H9 (cell line): ENCODE measurements at regions not wholly inside any gene's neighbourhood (a gene's known extent, or its start where the extent isn't known, plus 50 kb on each side); places are given as distances from the start of the nearest gene placed in this dataset.

Experiments
- DNase-seq: peaks from one replicate; pipeline ENCODE4 v3.0.0-alpha.2; 2017
- H2AFZ ChIP-seq: one replicate; pipeline ENCODE4 v1.6.1; 2013; ENCODE audit warnings: mild to moderate bottlenecking, low read length, control low read depth, moderate library complexity
- H2AK5ac ChIP-seq: 2 replicates; pipeline ENCODE4 v1.6.1; 2013; ENCODE audit warnings: low read length, control low read depth, mixed read lengths; ENCODE audit not compliant: insufficient read length
- H2BK120ac ChIP-seq: one replicate; pipeline ENCODE4 v1.6.1; 2013; ENCODE audit warnings: low read depth, mild to moderate bottlenecking, low read length, control low read depth, inconsistent platforms; ENCODE audit not compliant: poor library complexity, severe bottlenecking
- H2BK12ac ChIP-seq: 2 replicates; pipeline ENCODE4 v1.6.1; 2013; ENCODE audit warnings: low read length, control low read depth, mixed read lengths, low read depth; ENCODE audit not compliant: insufficient read length
- H2BK15ac ChIP-seq: 2 replicates; pipeline ENCODE4 v1.6.1; 2013; ENCODE audit warnings: low read depth, low read length, control low read depth
- H2BK20ac ChIP-seq: one replicate; pipeline ENCODE4 v1.6.1; 2013; ENCODE audit warnings: low read depth, mild to moderate bottlenecking, low read length, control low read depth, inconsistent platforms; ENCODE audit not compliant: poor library complexity, severe bottlenecking
- H2BK5ac ChIP-seq: 2 replicates; pipeline ENCODE4 v1.6.1; 2013; ENCODE audit warnings: low read length, control low read depth, mixed read lengths; ENCODE audit not compliant: insufficient read length
- H3K14ac ChIP-seq: 2 replicates; pipeline ENCODE4 v1.6.1; 2013; ENCODE audit warnings: low read length, control low read depth; ENCODE audit not compliant: insufficient read depth
- H3K18ac ChIP-seq: 2 replicates; pipeline ENCODE4 v1.6.1; 2013; ENCODE audit warnings: low read depth, mild to moderate bottlenecking, mixed read lengths, low read length, control low read depth; ENCODE audit not compliant: insufficient read length
- H3K23ac ChIP-seq: 2 replicates; pipeline ENCODE4 v1.6.1; 2013; ENCODE audit warnings: low read length, control low read depth, mixed read lengths, low read depth; ENCODE audit not compliant: insufficient read length
- H3K23me2 ChIP-seq: 2 replicates; pipeline ENCODE4 v1.6.1; 2013; ENCODE audit warnings: low read depth, mild to moderate bottlenecking, mixed read lengths, low read length, control low read depth; ENCODE audit not compliant: insufficient read length, poor library complexity, severe bottlenecking
- H3K27ac ChIP-seq: 2 replicates; pipeline ENCODE4 v1.5.1; 2013; ENCODE audit warnings: low read length, control low read depth, mixed read lengths, low read depth; ENCODE audit not compliant: insufficient read length
- H3K27me3 ChIP-seq: 2 replicates; pipeline ENCODE4 v1.6.1; 2013; ENCODE audit warnings: low read length, control low read depth, inconsistent platforms; ENCODE audit not compliant: insufficient read depth
- H3K4ac ChIP-seq: 2 replicates; pipeline ENCODE4 v1.6.1; 2013; ENCODE audit warnings: low read depth, mild to moderate bottlenecking, control low read depth, inconsistent platforms, low read length, moderate library complexity
- H3K4me1 ChIP-seq: 2 replicates; pipeline ENCODE4 v1.6.1; 2013; ENCODE audit warnings: low read length, control low read depth, inconsistent platforms; ENCODE audit not compliant: insufficient read depth
- H3K4me2 ChIP-seq: 2 replicates; pipeline ENCODE4 v1.6.1; 2013; ENCODE audit warnings: low read length, control low read depth, mixed read lengths; ENCODE audit not compliant: insufficient read length, insufficient read depth
- H3K56ac ChIP-seq: 2 replicates; pipeline ENCODE4 v1.6.1; 2013; ENCODE audit warnings: low read depth, mild to moderate bottlenecking, mixed read lengths, low read length, control low read depth; ENCODE audit not compliant: insufficient read length
- H3K79me1 ChIP-seq: 2 replicates; pipeline ENCODE4 v1.6.1; 2013; ENCODE audit warnings: low read depth, mild to moderate bottlenecking, moderate library complexity, low read length, control low read depth, inconsistent platforms; ENCODE audit not compliant: insufficient read depth, poor library complexity, severe bottlenecking
- H3K79me2 ChIP-seq: 2 replicates; pipeline ENCODE4 v1.6.1; 2013; ENCODE audit warnings: low read length, control low read depth, inconsistent platforms; ENCODE audit not compliant: insufficient read depth
- H3K9ac ChIP-seq: 2 replicates; pipeline ENCODE4 v1.6.1; 2013; ENCODE audit warnings: low read length, control low read depth, mixed read lengths; ENCODE audit not compliant: insufficient read length; ENCODE audit errors: extremely low read depth
- H3K9me3 ChIP-seq: one replicate; pipeline ENCODE4 v1.6.1; 2013; ENCODE audit warnings: low read depth, low read length, inconsistent platforms; ENCODE audit not compliant: control insufficient read depth
- H3T11ph ChIP-seq: one replicate; pipeline ENCODE4 v1.6.1; 2013; ENCODE audit warnings: mild to moderate bottlenecking, low read length, control low read depth, inconsistent platforms
- H4K20me1 ChIP-seq: one replicate; pipeline ENCODE4 v1.6.1; 2013; ENCODE audit not compliant: control insufficient read depth, insufficient read length, insufficient read depth
- H4K5ac ChIP-seq: 2 replicates; pipeline ENCODE4 v1.6.1; 2013; ENCODE audit warnings: low read depth, mild to moderate bottlenecking, mixed read lengths, low read length, control low read depth; ENCODE audit not compliant: insufficient read length
- H4K8ac ChIP-seq: replicated peaks from 2 replicates; pipeline ENCODE4 v1.6.1; 2013; ENCODE audit warnings: low read length, control low read depth, mixed read lengths, low read depth; ENCODE audit not compliant: insufficient read length
- H4K91ac ChIP-seq: 2 replicates; pipeline ENCODE4 v1.6.1; 2013; ENCODE audit warnings: low read depth, mild to moderate bottlenecking, moderate library complexity, mixed read lengths, low read length, control low read depth; ENCODE audit not compliant: insufficient read length
- H3K27ac Mint-ChIP-seq, 3 experiments: 2 replicates in 2 of 3; 3 replicates in 1 of 3; pipeline ENCODE4 v1.8.0; 2020 to 2021; ENCODE audit warnings: mixed read lengths in 3 of 3, mild to moderate bottlenecking in 1 of 3, moderate library complexity in 1 of 3
- H3K27me3 Mint-ChIP-seq: 2 replicates; pipeline ENCODE4 v1.8.0; 2021; ENCODE audit warnings: low read depth, mild to moderate bottlenecking, moderate library complexity, mixed read lengths
- H3K36me3 Mint-ChIP-seq, 3 experiments: 2 replicates in 2 of 3; 3 replicates in 1 of 3; pipeline ENCODE4 v1.8.0; 2020 to 2021; ENCODE audit warnings: low read depth in 3 of 3, mixed read lengths in 3 of 3; ENCODE audit not compliant: insufficient read depth in 1 of 3
- H3K4me1 Mint-ChIP-seq, 2 experiments: 2 replicates each; pipeline ENCODE4 v1.8.0; 2020; ENCODE audit warnings: mixed read lengths in 2 of 2
- H3K4me3 Mint-ChIP-seq, 2 experiments: 2 replicates in 1 of 2; 3 replicates in 1 of 2; pipeline ENCODE4 v1.8.0; 2020 to 2021; ENCODE audit warnings: mild to moderate bottlenecking in 2 of 2, mixed read lengths in 2 of 2, moderate library complexity in 1 of 2
- H3K9me3 Mint-ChIP-seq, 2 experiments: 2 replicates in 1 of 2; 3 replicates in 1 of 2; pipeline ENCODE4 v1.8.0; 2020; ENCODE audit warnings: mild to moderate bottlenecking in 2 of 2, mixed read lengths in 2 of 2, moderate library complexity in 1 of 2
- WGBS: extraction: QIAGEN DNeasy Blood & Tissue Kit; methylation state at CpG from one replicate; pipeline ENCODE4 v1.1.7; 2013; ENCODE audit warnings: missing lambda C conversion rate, low lambda C conversion rate, mixed read lengths; ENCODE audit not compliant: insufficient read length; ENCODE audit errors: extremely low coverage; 5-methylcytosine and 5-hydroxymethylcytosine counted together
- TF ChIP-seq, protein P1 (sequence below): fragments of 200-600 bp; sonication (generic); conservative IDR thresholded peaks from 3 replicates; pipeline ENCODE4 v1.8.0; 2021; ENCODE audit warnings: antibody characterized with exemption, mild to moderate bottlenecking

- Mint-ChIP-seq H3K27me3 (no peaks in the 10 kb centered on the region; the same call in 1 of the 2 replicates), H3K9me3 (no peaks in the 10 kb centered on the region; a peak in 1 of 5 replicates), H3K4me3 (no peak overlapping the region), H3K27ac (no peak overlapping the region; a peak in 1 of 7 replicates), H3K36me3 (no peaks in the 10 kb centered on the region), H3K4me1 (0 out of 4 replicates have a peak, but pooled peaks cover 0 to 2% of the 10 kb centered on the region in 2 experiments)
- no peaks in the 10 kb centered on the region for H3K9me3 ChIP-seq
- no peak overlapping the region for H3T11ph ChIP-seq
- no peak overlapping the region for H2BK120ac ChIP-seq
- H3K79me2 ChIP-seq, result no peaks in the 10 kb centered on the region
- no peak overlapping the region for H3K4me2 ChIP-seq
- TF ChIP-seq, protein P1, sequence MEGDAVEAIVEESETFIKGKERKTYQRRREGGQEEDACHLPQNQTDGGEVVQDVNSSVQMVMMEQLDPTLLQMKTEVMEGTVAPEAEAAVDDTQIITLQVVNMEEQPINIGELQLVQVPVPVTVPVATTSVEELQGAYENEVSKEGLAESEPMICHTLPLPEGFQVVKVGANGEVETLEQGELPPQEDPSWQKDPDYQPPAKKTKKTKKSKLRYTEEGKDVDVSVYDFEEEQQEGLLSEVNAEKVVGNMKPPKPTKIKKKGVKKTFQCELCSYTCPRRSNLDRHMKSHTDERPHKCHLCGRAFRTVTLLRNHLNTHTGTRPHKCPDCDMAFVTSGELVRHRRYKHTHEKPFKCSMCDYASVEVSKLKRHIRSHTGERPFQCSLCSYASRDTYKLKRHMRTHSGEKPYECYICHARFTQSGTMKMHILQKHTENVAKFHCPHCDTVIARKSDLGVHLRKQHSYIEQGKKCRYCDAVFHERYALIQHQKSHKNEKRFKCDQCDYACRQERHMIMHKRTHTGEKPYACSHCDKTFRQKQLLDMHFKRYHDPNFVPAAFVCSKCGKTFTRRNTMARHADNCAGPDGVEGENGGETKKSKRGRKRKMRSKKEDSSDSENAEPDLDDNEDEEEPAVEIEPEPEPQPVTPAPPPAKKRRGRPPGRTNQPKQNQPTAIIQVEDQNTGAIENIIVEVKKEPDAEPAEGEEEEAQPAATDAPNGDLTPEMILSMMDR, result no peak
- no peaks in the 10 kb centered on the region for H4K20me1 ChIP-seq
- H3K4ac ChIP-seq, result no peak overlapping the region
- no peak overlapping the region for H2BK5ac ChIP-seq
- no peak overlapping the region for H2BK15ac ChIP-seq
- no peak overlapping the region for H3K18ac ChIP-seq
- H3K4me1 ChIP-seq, result 0 out of 2 replicates have a peak, but pooled peaks cover 2% of the 10 kb centered on the region
- no CpG with 5 or more reads among the region's 3 CpGs for WGBS
- no peak overlapping the region for H3K9ac ChIP-seq
- no peak overlapping the region for H3K14ac ChIP-seq
- no peak overlapping the region for H3K23ac ChIP-seq
- H3K27me3 ChIP-seq, result no peaks in the 10 kb centered on the region
- no peak overlapping the region for H3K56ac ChIP-seq
- no peak for DNase-seq
- no peak overlapping the region for H4K5ac ChIP-seq
- no peak overlapping the region for H2AK5ac ChIP-seq
- H2BK12ac ChIP-seq, result no peak overlapping the region
- no peak overlapping the region for H3K27ac ChIP-seq
- H4K8ac ChIP-seq, result no peak overlapping the region
- H2AFZ ChIP-seq, result no peak overlapping the region
- no peak overlapping the region for H2BK20ac ChIP-seq
- H3K79me1 ChIP-seq, result no peaks in the 10 kb centered on the region
- no peak overlapping the region for H4K91ac ChIP-seq
- no peaks in the 10 kb centered on the region for H3K23me2 ChIP-seq
Observed at GRCh38 chr13:72129117-72129516, 262.1 kb upstream of the DACH1 start.
